Left ventricle myocardium inferior (tissue), 1 donor: ENCODE measurements at regions not wholly inside any gene's neighbourhood (a gene's known extent, or its start where the extent isn't known, plus 50 kb on each side); places are given as distances from the start of the nearest gene placed in this dataset.
A peak's percentile ranks its signal among the peaks of the same experiment; 100 is the strongest.
"Not testable (repeated sequence)": the region's sequence is repeated elsewhere in the genome, so short reads cannot be mapped to it uniquely, and the experiment has no call there.

ENCODE experiments used
- DNase-seq: peaks from one replicate; pipeline ENCODE4 v3.0.0-alpha.2; 2020
- H3K27ac ChIP-seq: fragments of 200-600 bp; replicated peaks from 2 replicates; pipeline ENCODE4 v1.8.0; 2021
- H3K27me3 ChIP-seq: fragments of 200-600 bp; 2 replicates; pipeline ENCODE4 v1.8.0; 2021; ENCODE audit warnings: low read depth
- H3K36me3 ChIP-seq: fragments of 200-600 bp; 2 replicates; pipeline ENCODE4 v1.8.0; 2021
- H3K4me1 ChIP-seq: fragments of 200-600 bp; 2 replicates; pipeline ENCODE4 v1.8.0; 2021
- H3K4me3 ChIP-seq: fragments of 200-600 bp; 2 replicates; pipeline ENCODE4 v1.8.0; 2021; ENCODE audit warnings: mild to moderate bottlenecking, moderate library complexity
- H3K9me3 ChIP-seq: fragments of 200-600 bp; replicated peaks from 2 replicates; pipeline ENCODE4 v1.8.0; 2021
- CTCF ChIP-seq: fragments of 200-600 bp; IDR thresholded peaks from 2 replicates; pipeline ENCODE4 v1.8.0; 2021; ENCODE audit warnings: antibody characterized with exemption, mild to moderate bottlenecking, borderline replicate concordance
- intact Hi-C: fragments of 100-400 bp; cut with micrococcal nuclease; formaldehyde crosslinking; loops from one replicate; pipeline ENCODE4 v1.11.0; 2022
- donor health status: DM: no; HTN: yes; CAD: no; lungs with severe emphysema.

DNA sequence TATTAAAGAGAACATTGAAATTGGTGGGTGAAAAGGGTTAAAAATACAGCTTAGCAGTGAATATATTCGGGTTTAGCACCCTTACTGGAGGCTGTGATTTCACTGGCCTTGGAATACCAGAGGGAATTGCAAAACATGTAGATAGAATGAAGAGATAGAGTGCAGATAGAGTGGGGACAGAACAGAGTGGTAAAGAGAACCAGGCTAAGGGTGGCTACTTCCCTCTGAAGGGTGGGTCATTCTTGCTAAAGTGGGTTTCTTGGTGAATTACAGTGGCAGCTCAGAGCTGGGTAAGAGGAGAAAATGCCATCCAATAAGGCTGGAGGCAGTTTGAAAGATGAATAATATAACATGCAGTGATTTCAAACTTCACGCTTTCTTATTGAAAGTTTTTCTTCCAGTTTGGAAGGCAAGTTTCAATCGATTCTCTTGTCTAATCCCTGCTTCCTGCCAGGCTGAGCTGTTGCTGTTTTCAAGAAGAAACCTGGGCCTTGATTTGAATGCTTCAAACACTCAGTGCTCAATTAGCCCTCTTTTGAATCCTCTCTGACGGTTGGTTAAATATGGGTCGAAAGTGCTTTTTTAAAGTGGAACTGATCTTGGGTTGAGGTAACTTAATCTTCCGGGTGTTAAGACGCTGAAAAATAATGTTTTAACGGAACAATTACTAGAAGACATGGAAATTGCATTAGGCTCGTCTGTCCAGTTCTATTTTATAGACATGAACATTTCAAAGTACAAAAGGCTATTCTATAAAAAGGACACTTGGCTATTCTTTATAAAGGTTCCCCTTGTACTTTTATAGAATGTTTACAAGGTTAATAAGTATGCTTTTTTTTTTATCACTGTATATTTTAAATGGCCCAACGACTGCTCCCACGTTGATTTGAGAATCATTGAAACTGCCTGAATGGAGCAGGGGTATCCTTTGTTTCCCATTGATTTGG, 203.3 kb downstream of the BCAS1 start:
- no peak for TF ChIP-seq CTCF
- Histone ChIP-seq H3K36me3 (no peaks in the 10 kb centered on the region), H3K9me3 (no peaks in the 10 kb centered on the region), H3K27ac (peak overlapping the region; percentile 69), H3K4me3 (peak overlapping the region; percentile 35), H3K27me3 (no peaks in the 10 kb centered on the region), H3K4me1 (peaks cover 40% of the 10 kb centered on the region)
- intact Hi-C loops = no loop called here
- no peak for DNase-seq

- Histone ChIP-seq H3K9me3 (no peaks in the 10 kb centered on the region), H3K36me3 (no peaks in the 10 kb centered on the region), H3K27ac (peak overlapping the region; percentile 69), H3K4me3 (peak overlapping the region; percentile 35), H3K27me3 (no peaks in the 10 kb centered on the region), H3K4me1 (peaks cover 35% of the 10 kb centered on the region)
- no peak for DNase-seq
- TF ChIP-seq CTCF = no peak
- intact Hi-C loops = no loop called here
These were observed 204.2 kb downstream of the BCAS1 start for GRCh38 chr20:53865901-53866793.

DNA sequence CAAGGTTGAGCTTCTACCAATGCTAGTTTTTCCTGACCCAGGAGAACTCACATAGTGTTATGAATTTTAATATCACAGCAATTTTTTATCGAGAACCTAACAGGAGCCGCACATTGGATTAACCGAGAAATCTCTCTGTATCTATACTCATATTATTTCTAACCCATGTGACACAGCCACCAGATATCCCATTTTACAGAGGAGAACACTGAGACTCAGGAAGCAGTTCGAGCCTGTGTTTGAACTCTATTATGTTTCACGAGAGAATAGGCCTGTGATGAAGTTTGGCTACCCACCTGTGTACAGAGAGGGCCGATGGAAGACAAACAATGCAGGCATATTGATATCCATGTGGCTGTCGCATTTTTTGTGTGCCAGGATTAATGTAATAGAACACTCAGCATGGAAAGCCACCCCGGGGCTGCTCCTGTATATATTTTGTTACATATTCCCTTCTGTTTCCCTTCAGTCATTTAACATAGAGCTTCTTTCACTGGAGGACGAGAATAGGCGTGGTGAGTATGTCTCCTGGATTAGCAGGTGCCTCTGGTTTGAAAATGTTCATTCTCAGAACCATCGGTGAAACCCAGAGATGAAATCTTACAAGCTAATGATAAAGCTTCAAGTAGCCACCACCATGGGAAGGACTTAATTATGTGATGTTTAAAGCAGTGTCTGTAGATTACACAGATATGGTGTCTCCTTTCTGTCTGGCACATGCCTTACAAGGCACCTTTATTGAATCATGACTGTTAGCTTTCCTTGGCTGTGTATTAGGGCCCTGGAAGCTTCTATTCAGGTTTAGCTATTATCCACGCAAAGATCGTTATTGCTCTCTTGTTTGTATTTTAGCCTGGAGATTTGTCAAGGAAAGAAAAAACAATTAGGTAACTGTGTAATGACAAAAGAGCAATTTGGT, 205.4 kb downstream of the BCAS1 start:
- H3K27ac ChIP-seq = peak overlapping the region; percentile 69
- peak overlapping the region; percentile 35 for H3K4me3 ChIP-seq
- H3K4me1 ChIP-seq = peaks cover 38% of the 10 kb centered on the region
- H3K9me3 ChIP-seq, DNase-seq, H3K27me3 ChIP-seq, H3K36me3 ChIP-seq, intact Hi-C loops: not testable (repeated sequence)

- H3K9me3 ChIP-seq, intact Hi-C loops, DNase-seq: not testable (repeated sequence)
These were observed 206.3 kb downstream of the BCAS1 start for GRCh38 chr20:53863923-53864641.

GRCh38 chr20:53863535-53863922, 206.9 kb downstream of the BCAS1 start:
- DNase-seq, intact Hi-C loops: not testable (repeated sequence)
- H3K4me1 ChIP-seq = peaks cover 38% of the 10 kb centered on the region

More at GRCh38 chr20:53863923-53864641, 206.3 kb downstream of the BCAS1 start:
- not testable (repeated sequence) for H3K36me3 ChIP-seq, H3K27me3 ChIP-seq, H3K4me3 ChIP-seq
- Histone ChIP-seq H3K4me1 (peaks cover 38% of the 10 kb centered on the region), H3K27ac (peak overlapping the region; percentile 69)

DNA sequence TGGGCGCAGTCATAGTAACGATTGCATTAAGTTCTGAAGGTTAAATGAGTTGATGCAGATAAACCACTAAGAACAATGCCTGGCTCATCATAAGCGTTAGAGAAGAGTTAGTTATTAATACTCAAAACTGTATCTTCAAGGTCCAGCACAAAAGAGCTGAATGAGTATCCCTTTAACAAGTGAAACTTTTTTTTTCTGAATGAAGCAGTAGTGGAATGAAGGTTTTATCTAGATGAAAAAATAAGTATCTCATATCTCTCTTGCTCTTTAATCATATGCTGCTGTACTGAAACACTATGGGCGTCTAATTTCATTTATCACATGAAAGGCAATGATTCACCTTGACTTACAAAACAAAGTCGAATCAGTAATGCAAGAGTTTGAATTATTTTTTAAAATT, 207.4 kb downstream of the BCAS1 start:
- intact Hi-C loops, DNase-seq, H3K27me3 ChIP-seq: not testable (repeated sequence)

More at GRCh38 chr20:53863535-53863922, 206.9 kb downstream of the BCAS1 start:
- not testable (repeated sequence) for H3K27ac ChIP-seq, H3K4me3 ChIP-seq, H3K27me3 ChIP-seq, H3K9me3 ChIP-seq, H3K36me3 ChIP-seq

GRCh38 chr20:53862490-53862889, 207.9 kb downstream of the BCAS1 start:
- H3K36me3 ChIP-seq, H3K27me3 ChIP-seq, H3K4me3 ChIP-seq, DNase-seq, intact Hi-C loops, H3K27ac ChIP-seq, H3K9me3 ChIP-seq: not testable (repeated sequence)
- H3K4me1 ChIP-seq = peaks cover 45% of the 10 kb centered on the region

More for the DNA sequence above, 207.4 kb downstream of the BCAS1 start:
- H3K4me3 ChIP-seq, H3K9me3 ChIP-seq, H3K36me3 ChIP-seq, H3K27ac ChIP-seq: not testable (repeated sequence)
- peaks cover 42% of the 10 kb centered on the region for H3K4me1 ChIP-seq

DNA sequence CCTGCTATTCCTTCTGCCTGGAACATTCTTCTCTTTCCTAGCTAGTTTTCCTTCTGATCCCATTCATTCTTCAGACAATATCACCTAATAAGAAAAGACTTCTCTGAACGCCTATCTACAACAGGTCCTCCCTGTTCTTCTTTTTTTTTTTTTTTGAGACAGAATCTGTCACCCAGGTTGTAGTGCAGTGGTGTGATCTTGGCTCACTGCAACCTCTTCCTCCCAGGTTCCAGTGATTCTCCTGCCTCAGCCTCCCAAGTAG, 208.3 kb downstream of the BCAS1 start:
- H3K36me3 ChIP-seq, H3K4me3 ChIP-seq, intact Hi-C loops, H3K9me3 ChIP-seq, H3K27me3 ChIP-seq, H3K27ac ChIP-seq, DNase-seq: not testable (repeated sequence)
- peaks cover 42% of the 10 kb centered on the region for H3K4me1 ChIP-seq
